Stomach (tissue), 4 donors: ENCODE measurements at regions not wholly inside any gene's neighbourhood (a gene's known extent, or its start where the extent isn't known, plus 50 kb on each side); places are given as distances from the start of the nearest gene placed in this dataset.

Experiments
- CTCF ChIP-seq, 7 experiments: fragments of 450-650 bp in 4 of 7; fragments of 200-600 bp in 3 of 7; sonication (generic) in 3 of 7; IDR thresholded peaks; one replicate each; pipeline ENCODE4 v1.5.1; 2016 to 2019; ENCODE audit warnings: antibody characterized with exemption in 7 of 7, control low read depth in 2 of 7, mild to moderate bottlenecking in 1 of 7
- POLR2A ChIP-seq, 4 donors: fragments of 450-650 bp; IDR thresholded peaks; one replicate each; pipeline ENCODE4 v1.6.1; 2016; ENCODE audit warnings: antibody characterized with exemption in 4 of 4, control low read depth in 2 of 4, mild to moderate bottlenecking in 1 of 4, moderate library complexity in 1 of 4
- POLR2AphosphoS5 ChIP-seq, 3 donors: sonication (generic); formaldehyde crosslinking; IDR thresholded peaks; one replicate each; pipeline ENCODE4 v1.6.1; 2016; ENCODE audit warnings: antibody characterized with exemption in 3 of 3

- no peak for TF ChIP-seq POLR2A (IDR thresholded peaks at IDR 0.05)
- TF ChIP-seq CTCF (IDR thresholded peaks at IDR 0.05): no peak
- TF ChIP-seq POLR2AphosphoS5 (IDR thresholded peaks at IDR 0.05): no peak
These were observed 74.0 kb upstream of the TOP1 start for GRCh38 chr20:40954521-40955165.
